ENCODE measurements at regions not wholly inside any gene's neighbourhood (a gene's known extent, or its start where the extent isn't known, plus 50 kb on each side); places are given as distances from the start of the nearest gene placed in this dataset.
"Not testable (repeated sequence)": the region's sequence is repeated elsewhere in the genome, so short reads cannot be mapped to it uniquely, and the experiment has no call there.

- H3K4me3 ChIP-seq (ENCODE audit: low read length in 2 of 2); H3K27me3 ChIP-seq (ENCODE audit: control insufficient read depth in 2 of 2, insufficient read depth in 1 of 2, low read length in 1 of 2); H3K36me3 ChIP-seq (ENCODE audit: control insufficient read depth in 2 of 2, insufficient read depth in 2 of 2, low read length in 1 of 2); H3K4me1 ChIP-seq (ENCODE audit: control insufficient read depth in 2 of 2, insufficient read depth in 2 of 2, low read length in 2 of 2); H3K9me3 ChIP-seq (ENCODE audit: control insufficient read depth in 2 of 2, insufficient read depth in 1 of 2, low read length in 1 of 2); DNase-seq (ENCODE audit: low read depth in 6 of 9, low spot score in 9 of 9); H3K27ac ChIP-seq (ENCODE audit: low read depth in 1 of 2, low read length in 1 of 2): not testable (repeated sequence)
- 86% methylated on average over 12 of the region's 13 CpGs for WGBS
Observed at GRCh38 chr7:150141525-150142345, 181.4 kb upstream of the LRRC61 start.

- not testable (repeated sequence) for H3K36me3 ChIP-seq (ENCODE audit: control insufficient read depth in 2 of 2, insufficient read depth in 2 of 2, low read length in 1 of 2); H3K4me1 ChIP-seq (ENCODE audit: control insufficient read depth in 2 of 2, insufficient read depth in 2 of 2, low read length in 2 of 2); H3K27ac ChIP-seq (ENCODE audit: low read depth in 1 of 2, low read length in 1 of 2); H3K9me3 ChIP-seq (ENCODE audit: control insufficient read depth in 2 of 2, insufficient read depth in 1 of 2, low read length in 1 of 2); H3K4me3 ChIP-seq (ENCODE audit: low read length in 2 of 2); H3K27me3 ChIP-seq (ENCODE audit: control insufficient read depth in 2 of 2, insufficient read depth in 1 of 2, low read length in 1 of 2); DNase-seq (ENCODE audit: low read depth in 6 of 9, low spot score in 9 of 9)
- 43% methylated on average over 3 of the region's 3 CpGs for WGBS
Observed at GRCh38 chr7:150146124-150146523, 177.0 kb upstream of the LRRC61 start.

GRCh38 chr7:150147524-150147923 is 175.6 kb upstream of the LRRC61 start:
- H3K27ac ChIP-seq (ENCODE audit: low read depth in 1 of 2, low read length in 1 of 2); H3K36me3 ChIP-seq (ENCODE audit: control insufficient read depth in 2 of 2, insufficient read depth in 2 of 2, low read length in 1 of 2); H3K4me3 ChIP-seq (ENCODE audit: low read length in 2 of 2); H3K4me1 ChIP-seq (ENCODE audit: control insufficient read depth in 2 of 2, insufficient read depth in 2 of 2, low read length in 2 of 2); H3K9me3 ChIP-seq (ENCODE audit: control insufficient read depth in 2 of 2, insufficient read depth in 1 of 2, low read length in 1 of 2); DNase-seq (ENCODE audit: low read depth in 6 of 9, low spot score in 9 of 9); H3K27me3 ChIP-seq (ENCODE audit: control insufficient read depth in 2 of 2, insufficient read depth in 1 of 2, low read length in 1 of 2): not testable (repeated sequence)
- WGBS: 45% methylated on average over 3 of the region's 3 CpGs

- not testable (repeated sequence) for DNase-seq (ENCODE audit: low read depth in 6 of 9, low spot score in 9 of 9); H3K27me3 ChIP-seq (ENCODE audit: control insufficient read depth in 2 of 2, insufficient read depth in 1 of 2, low read length in 1 of 2); H3K4me3 ChIP-seq (ENCODE audit: low read length in 2 of 2); H3K27ac ChIP-seq (ENCODE audit: low read depth in 1 of 2, low read length in 1 of 2); H3K36me3 ChIP-seq (ENCODE audit: control insufficient read depth in 2 of 2, insufficient read depth in 2 of 2, low read length in 1 of 2); H3K4me1 ChIP-seq (ENCODE audit: control insufficient read depth in 2 of 2, insufficient read depth in 2 of 2, low read length in 2 of 2); H3K9me3 ChIP-seq (ENCODE audit: control insufficient read depth in 2 of 2, insufficient read depth in 1 of 2, low read length in 1 of 2)
- 98% methylated on average over 4 of the region's 4 CpGs for WGBS
Observed at GRCh38 chr7:150156015-150156414, 167.1 kb upstream of the LRRC61 start.

- H3K27ac ChIP-seq (ENCODE audit: low read depth in 1 of 2, low read length in 1 of 2); H3K4me1 ChIP-seq (ENCODE audit: control insufficient read depth in 2 of 2, insufficient read depth in 2 of 2, low read length in 2 of 2); H3K36me3 ChIP-seq (ENCODE audit: control insufficient read depth in 2 of 2, insufficient read depth in 2 of 2, low read length in 1 of 2); DNase-seq (ENCODE audit: low read depth in 6 of 9, low spot score in 9 of 9); H3K4me3 ChIP-seq (ENCODE audit: low read length in 2 of 2); H3K27me3 ChIP-seq (ENCODE audit: control insufficient read depth in 2 of 2, insufficient read depth in 1 of 2, low read length in 1 of 2); H3K9me3 ChIP-seq (ENCODE audit: control insufficient read depth in 2 of 2, insufficient read depth in 1 of 2, low read length in 1 of 2): not testable (repeated sequence)
- WGBS: 90% methylated on average over 15 of the region's 15 CpGs
Observed at GRCh38 chr7:150158696-150159095, 164.5 kb upstream of the LRRC61 start.

GRCh38 chr7:150169515-150169914 is 153.6 kb upstream of the LRRC61 start:
- not testable (repeated sequence) for H3K9me3 ChIP-seq (ENCODE audit: control insufficient read depth in 2 of 2, insufficient read depth in 1 of 2, low read length in 1 of 2); H3K4me1 ChIP-seq (ENCODE audit: control insufficient read depth in 2 of 2, insufficient read depth in 2 of 2, low read length in 2 of 2)
- WGBS: 96% methylated on average over 1 of the region's 1 CpG

GRCh38 chr7:150169943-150170490 is 153.1 kb upstream of the LRRC61 start:
- H3K36me3 ChIP-seq (ENCODE audit: control insufficient read depth in 2 of 2, insufficient read depth in 2 of 2, low read length in 1 of 2); H3K4me3 ChIP-seq (ENCODE audit: low read length in 2 of 2); H3K27ac ChIP-seq (ENCODE audit: low read depth in 1 of 2, low read length in 1 of 2); DNase-seq (ENCODE audit: low read depth in 6 of 9, low spot score in 9 of 9); H3K4me1 ChIP-seq (ENCODE audit: control insufficient read depth in 2 of 2, insufficient read depth in 2 of 2, low read length in 2 of 2); H3K27me3 ChIP-seq (ENCODE audit: control insufficient read depth in 2 of 2, insufficient read depth in 1 of 2, low read length in 1 of 2); H3K9me3 ChIP-seq (ENCODE audit: control insufficient read depth in 2 of 2, insufficient read depth in 1 of 2, low read length in 1 of 2): not testable (repeated sequence)
- WGBS: 100% methylated on average over 3 of the region's 4 CpGs

More at GRCh38 chr7:150169515-150169914, 153.6 kb upstream of the LRRC61 start:
- H3K36me3 ChIP-seq (ENCODE audit: control insufficient read depth in 2 of 2, insufficient read depth in 2 of 2, low read length in 1 of 2); DNase-seq (ENCODE audit: low read depth in 6 of 9, low spot score in 9 of 9); H3K27me3 ChIP-seq (ENCODE audit: control insufficient read depth in 2 of 2, insufficient read depth in 1 of 2, low read length in 1 of 2); H3K4me3 ChIP-seq (ENCODE audit: low read length in 2 of 2); H3K27ac ChIP-seq (ENCODE audit: low read depth in 1 of 2, low read length in 1 of 2): not testable (repeated sequence)

- not testable (repeated sequence) for H3K36me3 ChIP-seq (ENCODE audit: control insufficient read depth in 2 of 2, insufficient read depth in 2 of 2, low read length in 1 of 2); H3K4me1 ChIP-seq (ENCODE audit: control insufficient read depth in 2 of 2, insufficient read depth in 2 of 2, low read length in 2 of 2); H3K9me3 ChIP-seq (ENCODE audit: control insufficient read depth in 2 of 2, insufficient read depth in 1 of 2, low read length in 1 of 2); H3K27me3 ChIP-seq (ENCODE audit: control insufficient read depth in 2 of 2, insufficient read depth in 1 of 2, low read length in 1 of 2); DNase-seq (ENCODE audit: low read depth in 6 of 9, low spot score in 9 of 9); H3K27ac ChIP-seq (ENCODE audit: low read depth in 1 of 2, low read length in 1 of 2); H3K4me3 ChIP-seq (ENCODE audit: low read length in 2 of 2)
- 97% methylated on average over 1 of the region's 1 CpG for WGBS
Observed at GRCh38 chr7:150183602-150184001, 139.6 kb upstream of the LRRC61 start.

GRCh38 chr7:150189963-150190362 is 133.2 kb upstream of the LRRC61 start:
- 87% methylated on average over 1 of the region's 1 CpG for WGBS
- not testable (repeated sequence) for H3K4me3 ChIP-seq (ENCODE audit: low read length in 2 of 2); DNase-seq (ENCODE audit: low read depth in 6 of 9, low spot score in 9 of 9); H3K27me3 ChIP-seq (ENCODE audit: control insufficient read depth in 2 of 2, insufficient read depth in 1 of 2, low read length in 1 of 2); H3K36me3 ChIP-seq (ENCODE audit: control insufficient read depth in 2 of 2, insufficient read depth in 2 of 2, low read length in 1 of 2); H3K4me1 ChIP-seq (ENCODE audit: control insufficient read depth in 2 of 2, insufficient read depth in 2 of 2, low read length in 2 of 2); H3K9me3 ChIP-seq (ENCODE audit: control insufficient read depth in 2 of 2, insufficient read depth in 1 of 2, low read length in 1 of 2); H3K27ac ChIP-seq (ENCODE audit: low read depth in 1 of 2, low read length in 1 of 2)
